ENCODE measurements at regions not wholly inside any gene's neighbourhood (a gene's known extent, or its start where the extent isn't known, plus 50 kb on each side); places are given as distances from the start of the nearest gene placed in this dataset.
"Not testable (repeated sequence)": the region's sequence is repeated elsewhere in the genome, so short reads cannot be mapped to it uniquely, and the experiment has no call there.

DNA sequence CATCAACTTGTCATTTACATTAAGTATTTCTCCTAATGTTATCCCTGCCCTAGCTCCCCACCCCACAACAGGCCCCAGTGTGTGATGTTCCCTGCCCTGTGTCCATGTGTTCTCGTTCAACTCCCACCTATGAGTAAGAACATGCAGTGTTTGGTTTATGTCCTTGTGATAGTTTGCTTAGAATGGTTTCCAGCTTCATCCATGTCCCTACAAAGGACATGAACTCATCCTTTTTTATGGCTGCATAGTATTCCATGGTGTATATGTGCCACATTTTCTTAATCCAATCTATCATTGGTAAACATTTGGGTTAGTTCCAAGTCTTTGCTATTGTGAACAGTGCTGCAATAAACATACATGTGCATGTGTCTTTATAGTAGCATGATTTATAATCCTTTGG lies 106.3 kb downstream of the CCDC71L start:
- WGBS (ENCODE audit: insufficient coverage): no CpG with 5 or more reads among the region's 1 CpG
- not testable (repeated sequence) for H4K20me1 ChIP-seq (ENCODE audit: insufficient read depth, low read length); H3K27me3 ChIP-seq (ENCODE audit: control insufficient read depth in 2 of 2, insufficient read depth in 2 of 2, low read length in 2 of 2); H3K4me3 ChIP-seq (replicated peaks in 1 of 3; ENCODE audit: low read depth in 2 of 3, low read length in 3 of 3); H3K9me3 ChIP-seq (replicated peaks in 1 of 2; ENCODE audit: control insufficient read depth in 1 of 2, insufficient read depth in 1 of 2, low read length in 2 of 2); H3K27ac Mint-ChIP-seq; DNase-seq; H3K4me3 Mint-ChIP-seq; H3K27ac ChIP-seq (ENCODE audit: low read depth in 1 of 2, low read length in 2 of 2); H3K79me2 ChIP-seq (ENCODE audit: insufficient read depth, low read length); H2AFZ ChIP-seq (ENCODE audit: insufficient read depth, low read depth, low read length, poor library complexity, severe bottlenecking); H3K9ac ChIP-seq (ENCODE audit: insufficient read depth, low read length, poor library complexity, severe bottlenecking); H3K36me3 Mint-ChIP-seq; H3K4me2 ChIP-seq (replicated peaks; ENCODE audit: extremely low read depth, low read length, poor library complexity, severe bottlenecking); H3K36me3 ChIP-seq (replicated peaks in 1 of 2; ENCODE audit: control insufficient read depth in 1 of 2, insufficient read depth in 2 of 2, low read length in 2 of 2)
- peaks cover 32% of the 10 kb centered on the region for H3K4me1 Mint-ChIP-seq
- intact Hi-C loops (cut with micrococcal nuclease): loop anchor here in 1 of 2 donors (5.0 to 10.0 kb wide), 2 partner anchors 38 to 310 kb away; partner anchors contain the start of gene PIK3CG
- H3K27me3 Mint-ChIP-seq (ENCODE audit: low read depth in 3 of 3): peaks cover 0 to 12% (median 9%) of the 10 kb centered on the region in 3 donors
- H3K9me3 Mint-ChIP-seq: peaks cover 0 to 18% (median 5%) of the 10 kb centered on the region in 7 donors
- peaks cover 26 to 30% of the 10 kb centered on the region in 2 donors for H3K4me1 ChIP-seq (ENCODE audit: control insufficient read depth in 1 of 2, insufficient read depth in 2 of 2, low read length in 2 of 2)

DNA sequence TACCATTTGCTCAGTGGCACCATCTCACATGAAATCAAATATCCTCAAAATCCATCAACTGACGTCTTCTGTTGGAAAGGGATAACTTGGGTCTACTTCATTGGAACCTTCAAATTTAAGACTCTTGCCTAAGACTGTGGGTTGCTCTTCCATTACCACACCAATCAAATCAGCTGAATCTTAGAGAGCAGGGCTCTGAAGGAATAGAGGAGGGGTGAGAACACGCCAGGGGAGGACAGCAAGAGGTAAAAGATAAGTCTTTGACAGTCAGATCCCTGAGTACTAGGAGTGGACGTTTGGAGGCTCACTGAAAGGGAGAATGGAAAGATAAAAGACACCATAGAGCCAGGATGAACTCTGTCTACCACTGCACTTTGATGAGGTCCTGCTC lies 107.5 kb downstream of the CCDC71L start:
- H2AFZ ChIP-seq (ENCODE audit: insufficient read depth, low read depth, low read length, poor library complexity, severe bottlenecking): peak overlapping the region; percentile 70
- intact Hi-C loops (cut with micrococcal nuclease): loop anchor here in 1 of 2 donors (5.0 to 10.0 kb wide), 2 partner anchors 39 to 311 kb away; partner anchors contain the start of gene PIK3CG
- H3K9me3 Mint-ChIP-seq: peaks cover 0 to 15% (median 2%) of the 10 kb centered on the region in 7 donors
- H3K79me2 ChIP-seq (ENCODE audit: insufficient read depth, low read length): no peaks in the 10 kb centered on the region
- TF ChIP-seq, protein P1, sequence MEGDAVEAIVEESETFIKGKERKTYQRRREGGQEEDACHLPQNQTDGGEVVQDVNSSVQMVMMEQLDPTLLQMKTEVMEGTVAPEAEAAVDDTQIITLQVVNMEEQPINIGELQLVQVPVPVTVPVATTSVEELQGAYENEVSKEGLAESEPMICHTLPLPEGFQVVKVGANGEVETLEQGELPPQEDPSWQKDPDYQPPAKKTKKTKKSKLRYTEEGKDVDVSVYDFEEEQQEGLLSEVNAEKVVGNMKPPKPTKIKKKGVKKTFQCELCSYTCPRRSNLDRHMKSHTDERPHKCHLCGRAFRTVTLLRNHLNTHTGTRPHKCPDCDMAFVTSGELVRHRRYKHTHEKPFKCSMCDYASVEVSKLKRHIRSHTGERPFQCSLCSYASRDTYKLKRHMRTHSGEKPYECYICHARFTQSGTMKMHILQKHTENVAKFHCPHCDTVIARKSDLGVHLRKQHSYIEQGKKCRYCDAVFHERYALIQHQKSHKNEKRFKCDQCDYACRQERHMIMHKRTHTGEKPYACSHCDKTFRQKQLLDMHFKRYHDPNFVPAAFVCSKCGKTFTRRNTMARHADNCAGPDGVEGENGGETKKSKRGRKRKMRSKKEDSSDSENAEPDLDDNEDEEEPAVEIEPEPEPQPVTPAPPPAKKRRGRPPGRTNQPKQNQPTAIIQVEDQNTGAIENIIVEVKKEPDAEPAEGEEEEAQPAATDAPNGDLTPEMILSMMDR (IDR thresholded peaks at IDR 0.05): no peak
- H4K20me1 ChIP-seq (ENCODE audit: insufficient read depth, low read length): no peaks in the 10 kb centered on the region
- peak overlapping the region in 1 of 2 donors; percentile 87 for H3K27ac ChIP-seq (ENCODE audit: low read depth in 1 of 2, low read length in 2 of 2)
- peaks cover 32% of the 10 kb centered on the region for H3K4me1 Mint-ChIP-seq
- H3K27me3 Mint-ChIP-seq (ENCODE audit: low read depth in 3 of 3): peaks cover 0 to 12% (median 9%) of the 10 kb centered on the region in 3 donors
- peak overlapping the region; percentile 86 to 95 (median 93) for H3K27ac Mint-ChIP-seq
- no peaks in the 10 kb centered on the region for H3K27me3 ChIP-seq (ENCODE audit: control insufficient read depth in 2 of 2, insufficient read depth in 2 of 2, low read length in 2 of 2)
- no peaks in the 10 kb centered on the region for H3K36me3 ChIP-seq (replicated peaks in 1 of 2; ENCODE audit: control insufficient read depth in 1 of 2, insufficient read depth in 2 of 2, low read length in 2 of 2)
- peaks cover 26 to 30% of the 10 kb centered on the region in 2 donors for H3K4me1 ChIP-seq (ENCODE audit: control insufficient read depth in 1 of 2, insufficient read depth in 2 of 2, low read length in 2 of 2)
- WGBS (ENCODE audit: insufficient coverage): no CpG with 5 or more reads among the region's 3 CpGs
- DNase-seq: no peak
- H3K4me3 Mint-ChIP-seq: no peak overlapping the region
- peak overlapping the region in 1 of 3 experiments; percentile 49 for H3K4me3 ChIP-seq (replicated peaks in 1 of 3; ENCODE audit: low read depth in 2 of 3, low read length in 3 of 3)
- peaks cover 1 to 5% of the 10 kb centered on the region in 2 donors for H3K36me3 Mint-ChIP-seq
- H3K9me3 ChIP-seq (replicated peaks in 1 of 2; ENCODE audit: control insufficient read depth in 1 of 2, insufficient read depth in 1 of 2, low read length in 2 of 2): no peaks in the 10 kb centered on the region
- H3K4me2 ChIP-seq (replicated peaks; ENCODE audit: extremely low read depth, low read length, poor library complexity, severe bottlenecking): peak overlapping the region; percentile 25
- no peak overlapping the region for H3K9ac ChIP-seq (ENCODE audit: insufficient read depth, low read length, poor library complexity, severe bottlenecking)
